HG02798 (cell line): ENCODE measurements at regions not wholly inside any gene's neighbourhood (a gene's known extent, or its start where the extent isn't known, plus 50 kb on each side); places are given as distances from the start of the nearest gene placed in this dataset.

Experiments
- ATAC-seq: cut with Tn5 transposase; IDR thresholded peaks from one replicate; pipeline ENCODE4 v1.9.1; 2021; ENCODE audit warnings: mild to moderate bottlenecking; ENCODE audit not compliant: unreplicated experiment, poor library complexity

GRCh38 chr1:184141361-184141880 lies 89.9 kb downstream of the TSEN15 start:
- no peak for ATAC-seq

- ATAC-seq, result no peak
These were observed 91.9 kb downstream of the TSEN15 start for GRCh38 chr1:184143449-184143848.

GRCh38 chr1:184145083-184145482 lies 93.6 kb downstream of the TSEN15 start:
- no peak for ATAC-seq

GRCh38 chr1:184146202-184146601 lies 94.7 kb downstream of the TSEN15 start:
- ATAC-seq, result no peak

GRCh38 chr1:184150776-184151531 lies 99.4 kb downstream of the TSEN15 start:
- no peak for ATAC-seq

- ATAC-seq, result no peak
These were observed 100.9 kb downstream of the TSEN15 start for GRCh38 chr1:184152434-184152898.

GRCh38 chr1:184152974-184153373 lies 101.4 kb downstream of the TSEN15 start:
- ATAC-seq, result no peak

GRCh38 chr1:184153731-184154130 lies 102.2 kb downstream of the TSEN15 start:
- no peak for ATAC-seq

GRCh38 chr1:184156521-184157393 lies 105.2 kb downstream of the TSEN15 start:
- ATAC-seq, result no peak

GRCh38 chr1:184157394-184157742 lies 105.8 kb downstream of the TSEN15 start:
- ATAC-seq, result no peak

GRCh38 chr1:184158896-184159681 lies 107.6 kb downstream of the TSEN15 start:
- no peak for ATAC-seq

- peak; percentile 43 for ATAC-seq
These were observed 108.7 kb downstream of the TSEN15 start for GRCh38 chr1:184160236-184160635.

- ATAC-seq, result peak; percentile 42
These were observed 109.7 kb downstream of the TSEN15 start for GRCh38 chr1:184161071-184161698.

GRCh38 chr1:184162281-184162680 lies 110.8 kb downstream of the TSEN15 start:
- no peak for ATAC-seq

GRCh38 chr1:184163674-184164465 lies 112.3 kb downstream of the TSEN15 start:
- ATAC-seq, result peak; percentile 81

GRCh38 chr1:184164536-184164935 lies 113.0 kb downstream of the TSEN15 start:
- ATAC-seq, result no peak

GRCh38 chr1:184166485-184166884 lies 115.0 kb downstream of the TSEN15 start:
- no peak for ATAC-seq

- ATAC-seq, result no peak
These were observed 115.8 kb downstream of the TSEN15 start for GRCh38 chr1:184167352-184167751.

- ATAC-seq, result no peak
These were observed 119.2 kb downstream of the TSEN15 start for GRCh38 chr1:184170719-184171118.
